ENCODE measurements at regions not wholly inside any gene's neighbourhood (a gene's known extent, or its start where the extent isn't known, plus 50 kb on each side); places are given as distances from the start of the nearest gene placed in this dataset.

DNA sequence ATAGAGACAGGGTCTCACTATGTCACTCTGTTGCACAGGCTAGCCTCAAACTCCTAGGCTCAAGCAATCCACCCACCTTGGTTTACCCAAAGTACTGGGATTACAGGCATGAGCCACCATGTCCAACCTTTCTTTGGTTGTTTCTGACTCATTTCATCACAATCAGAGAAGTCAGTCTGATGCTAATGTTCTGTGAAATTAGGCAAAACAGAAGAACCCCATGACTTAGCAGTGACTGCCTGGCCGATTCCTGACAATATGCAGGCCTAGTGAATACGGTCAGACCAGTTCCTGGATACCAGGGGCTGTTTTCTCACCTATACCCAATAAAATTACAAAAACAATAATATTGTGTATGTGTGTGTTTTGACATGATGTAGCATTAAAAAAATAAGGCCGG, 58.8 kb upstream of the BTN3A2 start:
- in situ Hi-C loops (cut with HindIII; ENCODE audit: low pct_ligation_motif_present, low sequenced_read_pairs): no loop called here
- Histone ChIP-seq H3K4me3 (ENCODE audit: low read depth, low read length) (no peak overlapping the region), H3K36me3 (replicated peaks) (no peaks in the 10 kb centered on the region), H3K27ac (no peak overlapping the region), H3K27me3 (replicated peaks) (no peaks in the 10 kb centered on the region)
- TF ChIP-seq, protein P1, sequence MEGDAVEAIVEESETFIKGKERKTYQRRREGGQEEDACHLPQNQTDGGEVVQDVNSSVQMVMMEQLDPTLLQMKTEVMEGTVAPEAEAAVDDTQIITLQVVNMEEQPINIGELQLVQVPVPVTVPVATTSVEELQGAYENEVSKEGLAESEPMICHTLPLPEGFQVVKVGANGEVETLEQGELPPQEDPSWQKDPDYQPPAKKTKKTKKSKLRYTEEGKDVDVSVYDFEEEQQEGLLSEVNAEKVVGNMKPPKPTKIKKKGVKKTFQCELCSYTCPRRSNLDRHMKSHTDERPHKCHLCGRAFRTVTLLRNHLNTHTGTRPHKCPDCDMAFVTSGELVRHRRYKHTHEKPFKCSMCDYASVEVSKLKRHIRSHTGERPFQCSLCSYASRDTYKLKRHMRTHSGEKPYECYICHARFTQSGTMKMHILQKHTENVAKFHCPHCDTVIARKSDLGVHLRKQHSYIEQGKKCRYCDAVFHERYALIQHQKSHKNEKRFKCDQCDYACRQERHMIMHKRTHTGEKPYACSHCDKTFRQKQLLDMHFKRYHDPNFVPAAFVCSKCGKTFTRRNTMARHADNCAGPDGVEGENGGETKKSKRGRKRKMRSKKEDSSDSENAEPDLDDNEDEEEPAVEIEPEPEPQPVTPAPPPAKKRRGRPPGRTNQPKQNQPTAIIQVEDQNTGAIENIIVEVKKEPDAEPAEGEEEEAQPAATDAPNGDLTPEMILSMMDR (IDR thresholded peaks at IDR 0.05; ENCODE audit: low read depth, low read length, missing control alignments): no peak
- no peak for DNase-seq

DNA sequence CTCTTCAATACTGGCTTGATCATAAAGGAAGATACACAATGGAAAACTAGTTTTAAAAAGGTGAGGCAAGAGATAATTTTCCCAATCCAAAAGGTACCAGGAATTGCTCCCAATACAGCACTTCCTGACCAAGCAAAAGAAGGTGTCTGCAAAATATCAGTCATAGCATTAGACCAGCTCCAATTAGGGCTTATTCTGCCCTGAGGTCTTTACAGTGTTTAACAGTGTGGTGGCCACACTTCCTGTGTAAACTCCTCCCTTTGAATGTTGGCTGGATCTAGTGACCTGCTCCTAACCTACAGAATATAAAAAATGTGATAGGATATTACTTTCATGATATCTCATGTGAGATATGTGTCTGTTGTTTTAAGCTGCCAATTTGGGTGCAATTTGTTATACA, 57.1 kb upstream of the BTN3A2 start:
- Histone ChIP-seq H3K27me3 (replicated peaks) (no peaks in the 10 kb centered on the region), H3K27ac (no peak overlapping the region), H3K4me3 (ENCODE audit: low read depth, low read length) (no peak overlapping the region), H3K36me3 (replicated peaks) (no peaks in the 10 kb centered on the region)
- in situ Hi-C loops (cut with HindIII; ENCODE audit: low pct_ligation_motif_present, low sequenced_read_pairs): no loop called here
- no peak for DNase-seq
- TF ChIP-seq, protein P1 (IDR thresholded peaks at IDR 0.05; ENCODE audit: low read depth, low read length, missing control alignments): no peak

DNA sequence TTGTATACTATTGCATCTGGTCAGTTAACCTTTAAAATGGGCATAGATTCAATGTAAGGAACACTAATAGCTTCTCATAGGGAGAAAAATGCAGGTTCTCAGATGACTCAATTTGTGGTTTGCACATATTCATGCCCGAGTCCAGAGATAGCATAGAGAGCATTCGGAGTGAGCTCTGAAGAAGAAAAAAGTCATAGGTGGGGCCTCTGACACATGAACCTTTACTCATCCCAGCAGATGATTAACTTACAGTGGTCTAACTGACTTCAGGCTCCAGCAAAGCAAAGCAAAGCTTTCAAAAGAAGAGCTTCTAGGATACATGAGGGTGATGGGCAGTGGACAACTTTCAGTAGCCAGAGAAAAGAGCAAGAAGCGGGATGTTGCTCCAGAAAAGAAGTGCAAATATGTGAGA, 55.3 kb upstream of the BTN3A2 start:
- Histone ChIP-seq H3K4me3 (ENCODE audit: low read depth, low read length) (no peak overlapping the region), H3K36me3 (replicated peaks) (no peaks in the 10 kb centered on the region), H3K27ac (peak overlapping the region; percentile 27), H3K27me3 (replicated peaks) (no peaks in the 10 kb centered on the region)
- DNase-seq: peak; percentile 69
- in situ Hi-C loops (cut with HindIII; ENCODE audit: low pct_ligation_motif_present, low sequenced_read_pairs): no loop called here
- TF ChIP-seq, protein P1 (IDR thresholded peaks at IDR 0.05; ENCODE audit: low read depth, low read length, missing control alignments): no peak

DNA sequence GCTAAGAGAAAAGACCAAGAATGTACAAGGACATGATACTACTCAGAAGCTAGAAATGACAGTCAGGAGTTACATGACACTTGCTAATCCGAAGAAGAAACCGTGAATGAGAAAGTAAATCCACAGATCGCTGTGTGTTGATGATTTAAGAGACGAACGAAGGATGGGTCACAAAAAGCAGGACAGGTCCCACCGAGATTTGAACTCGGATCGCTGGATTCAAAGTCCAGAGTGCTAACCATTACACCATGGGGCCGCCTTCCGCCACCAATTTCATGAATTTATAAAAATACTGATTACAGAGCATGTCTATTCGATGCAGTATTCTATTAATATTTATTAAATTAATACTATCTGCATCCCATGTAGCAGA, 54.0 kb upstream of the BTN3A2 start:
- TF ChIP-seq, protein P1 (IDR thresholded peaks at IDR 0.05; ENCODE audit: low read depth, low read length, missing control alignments): no peak
- Histone ChIP-seq H3K27ac (no peak overlapping the region), H3K4me3 (ENCODE audit: low read depth, low read length) (peak overlapping the region; percentile 64), H3K36me3 (replicated peaks) (no peaks in the 10 kb centered on the region), H3K27me3 (replicated peaks) (no peaks in the 10 kb centered on the region)
- peak; percentile 80 for DNase-seq
- in situ Hi-C loops (cut with HindIII; ENCODE audit: low pct_ligation_motif_present, low sequenced_read_pairs): no loop called here

DNA sequence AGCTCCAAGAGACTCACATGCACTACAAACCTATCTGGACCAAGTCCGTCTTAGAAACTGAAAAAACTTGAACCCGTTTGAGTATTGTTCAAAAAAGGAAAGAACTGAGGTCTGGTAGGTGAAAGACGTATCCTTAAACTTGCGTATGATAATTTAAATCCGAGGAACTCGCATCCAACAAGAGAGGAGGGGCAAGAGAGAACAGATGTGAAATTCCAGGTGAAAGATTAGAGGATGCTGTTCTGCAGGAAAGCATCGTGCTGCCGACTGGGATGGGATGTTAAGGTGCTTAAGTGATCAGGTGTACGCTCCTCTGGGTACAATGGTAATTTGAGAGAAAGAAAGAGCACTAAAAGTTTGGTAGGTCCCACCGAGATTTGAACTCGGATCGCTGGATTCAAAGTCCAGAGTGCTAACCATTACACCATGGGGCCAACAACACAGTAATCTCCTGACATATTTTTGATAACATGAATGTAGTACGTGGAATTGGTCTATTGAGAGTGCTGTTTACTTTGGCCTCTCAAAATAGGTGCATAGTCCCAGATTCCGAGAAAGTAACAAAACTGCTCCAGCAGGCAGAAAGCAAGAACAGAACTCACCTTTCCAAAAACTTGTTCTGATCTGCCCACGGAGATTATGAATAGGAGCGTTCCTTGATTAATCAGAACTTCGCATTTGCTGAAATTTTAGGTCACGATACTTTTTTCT, 53.5 kb upstream of the BTN3A2 start:
- in situ Hi-C loops (cut with HindIII; ENCODE audit: low pct_ligation_motif_present, low sequenced_read_pairs): no loop called here
- Histone ChIP-seq H3K27ac (no peak overlapping the region), H3K27me3 (replicated peaks) (no peaks in the 10 kb centered on the region), H3K4me3 (ENCODE audit: low read depth, low read length) (peak overlapping the region; percentile 64), H3K36me3 (replicated peaks) (no peaks in the 10 kb centered on the region)
- peak; percentile 73 for DNase-seq
- TF ChIP-seq, protein P1 (IDR thresholded peaks at IDR 0.05; ENCODE audit: low read depth, low read length, missing control alignments): no peak

DNA sequence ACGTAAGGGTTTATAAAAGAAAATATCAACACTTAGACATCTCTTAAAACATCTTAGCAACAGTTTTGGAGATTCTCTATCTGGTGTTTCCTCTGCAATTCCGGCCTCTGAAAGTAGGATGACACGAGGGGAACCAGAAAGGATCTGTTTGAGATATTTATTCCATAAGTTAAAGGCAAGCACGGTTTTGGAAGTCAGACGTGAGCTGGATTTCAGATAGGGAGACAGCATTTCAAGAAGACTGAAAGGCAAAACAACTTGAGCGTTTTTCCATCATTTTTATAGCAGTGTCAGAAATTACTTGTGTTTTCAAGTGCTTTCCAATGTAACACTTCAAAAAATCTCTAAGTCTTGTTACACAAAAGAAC, 52.9 kb upstream of the BTN3A2 start:
- no peak for DNase-seq
- H3K36me3 ChIP-seq (replicated peaks): no peaks in the 10 kb centered on the region
- in situ Hi-C loops (cut with HindIII; ENCODE audit: low pct_ligation_motif_present, low sequenced_read_pairs): no loop called here
- peak overlapping the region; percentile 1 for H3K27ac ChIP-seq
- peak overlapping the region; percentile 64 for H3K4me3 ChIP-seq (ENCODE audit: low read depth, low read length)
- no peaks in the 10 kb centered on the region for H3K27me3 ChIP-seq (replicated peaks)
- TF ChIP-seq, protein P1 (IDR thresholded peaks at IDR 0.05; ENCODE audit: low read depth, low read length, missing control alignments): no peak
